A673 (cell line): ENCODE measurements at regions not wholly inside any gene's neighbourhood (a gene's known extent, or its start where the extent isn't known, plus 50 kb on each side); places are given as distances from the start of the nearest gene placed in this dataset.

Source experiments
- BruUV-seq: library from RNA; stranded (reverse); fragments of 400-500 nt; replicated peaks from 2 replicates; lab custom pipeline; 2021; lab: Mats Ljungman, UMichigan
- CTCF ChIA-PET: fragments of 300-600 bp; sonication (Branson Sonifier 250); formaldehyde crosslinking; loops from one replicate; lab custom pipeline; 2022; ENCODE audit warnings: antibody characterized with exemption; lab: Charles Lee
- POLR2A ChIA-PET: fragments of 300-600 bp; sonication (Branson Sonifier 250); formaldehyde crosslinking; loops from one replicate; lab custom pipeline; 2022; ENCODE audit warnings: antibody characterized with exemption; ENCODE audit not compliant: low non-redundant PET; lab: Charles Lee
- DNase-seq: peaks from one replicate; pipeline ENCODE4 v3.0.0-alpha.2; 2015; ENCODE audit warnings: low spot score
- H3K27ac ChIP-seq: fragments of 200-600 bp; sonication (generic); 2 replicates; pipeline ENCODE4 v1.5.1; 2016; ENCODE audit warnings: mixed run types, low read depth, mild to moderate bottlenecking, mixed read lengths, antibody characterized with exemption, low read length; ENCODE audit not compliant: poor library complexity, severe bottlenecking
- H3K27me3 ChIP-seq: fragments of 200-600 bp; sonication (generic); replicated peaks from 2 replicates; pipeline ENCODE4 v1.6.1; 2017; ENCODE audit warnings: mixed run types, low read depth, mild to moderate bottlenecking, mixed read lengths, antibody characterized with exemption, low read length; ENCODE audit not compliant: insufficient read depth, poor library complexity
- H3K36me3 ChIP-seq: fragments of 200-600 bp; sonication (generic); 2 replicates; pipeline ENCODE4 v1.6.1; 2016; ENCODE audit warnings: mixed run types, mild to moderate bottlenecking, mixed read lengths, antibody characterized with exemption, low read length; ENCODE audit not compliant: insufficient read depth, poor library complexity, severe bottlenecking
- H3K4me1 ChIP-seq: fragments of 200-600 bp; sonication (generic); 2 replicates; pipeline ENCODE4 v1.6.1; 2017; ENCODE audit warnings: mixed run types, mild to moderate bottlenecking, mixed read lengths, antibody characterized with exemption, low read length; ENCODE audit not compliant: insufficient read depth, poor library complexity, severe bottlenecking
- H3K4me3 ChIP-seq: fragments of 200-600 bp; sonication (generic); 2 replicates; pipeline ENCODE4 v1.5.1; 2016; ENCODE audit warnings: low read depth, mixed run types, mild to moderate bottlenecking, mixed read lengths, low read length; ENCODE audit not compliant: poor library complexity, severe bottlenecking
- H3K9me3 ChIP-seq: fragments of 200-600 bp; sonication (generic); 2 replicates; pipeline ENCODE4 v1.6.1; 2016; ENCODE audit warnings: mixed run types, low read depth, mild to moderate bottlenecking, mixed read lengths, antibody characterized with exemption, low read length; ENCODE audit not compliant: poor library complexity, severe bottlenecking
- EZH2 ChIP-seq: fragments of 200-600 bp; sonication (generic); IDR thresholded peaks from 2 replicates; pipeline ENCODE4 v1.6.1; 2017; ENCODE audit warnings: borderline replicate concordance, low read depth, mild to moderate bottlenecking, mixed read lengths, antibody characterized with exemption, low read length; ENCODE audit not compliant: poor library complexity, severe bottlenecking
- intact Hi-C: fragments of 100-400 bp; cut with micrococcal nuclease; formaldehyde crosslinking; loops from one replicate; pipeline ENCODE4 v1.10.0; 2022; ENCODE audit not compliant: unreplicated experiment
- TF ChIP-seq, protein P1 (sequence below): fragments of 300-800, 200-600 bp; sonication (generic); conservative IDR thresholded peaks from 2 replicates; pipeline ENCODE4 v1.5.1; 2017; ENCODE audit warnings: low read depth, mild to moderate bottlenecking, antibody characterized with exemption, low read length, moderate library complexity, mixed read lengths

DNA sequence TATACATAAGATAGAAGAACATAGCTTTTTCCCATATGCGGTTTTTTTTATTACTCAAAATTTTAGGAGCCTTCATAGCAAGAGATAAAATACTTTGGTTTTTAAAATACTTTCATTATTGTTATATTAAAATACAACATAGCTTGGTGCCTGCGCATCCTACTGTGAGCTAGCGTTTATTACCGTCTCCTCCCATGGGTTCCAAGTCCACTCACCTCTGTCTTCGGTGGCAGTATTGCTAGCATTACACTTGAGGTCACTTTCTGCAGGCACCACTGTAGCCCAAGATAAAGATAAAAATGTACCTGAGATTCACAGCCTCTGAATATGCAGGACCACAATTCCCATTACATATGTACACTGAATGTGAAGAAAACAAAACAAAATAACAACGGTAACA is 326.7 kb downstream of the TPBG start:
- ChIA-PET POLR2A (interaction anchor here (0.6 kb wide), 1 partner anchor 12 kb away, joined by 3 read pairs; no protein-coding TSS in a partner anchor), CTCF (interaction anchor here (0.6 to 1.4 kb wide), 3 partner anchors 347 to 375 kb away, joined by 4 read pairs; partner anchors contain the start of gene UBE3D)
- no peak for TF ChIP-seq EZH2
- H3K9me3 ChIP-seq = no peaks in the 10 kb centered on the region
- peak; percentile 30 for DNase-seq
- H3K27ac ChIP-seq = peak overlapping the region; percentile 96
- H3K27me3 ChIP-seq = no peaks in the 10 kb centered on the region
- peaks cover 64% of the 10 kb centered on the region for H3K4me1 ChIP-seq
- no TSS peak for BruUV-seq
- H3K36me3 ChIP-seq = no peaks in the 10 kb centered on the region
- intact Hi-C loops = loop anchor here (1.0 kb wide), 1 partner anchor 365 kb away; no protein-coding TSS in a partner anchor
- H3K4me3 ChIP-seq = no peak overlapping the region

DNA sequence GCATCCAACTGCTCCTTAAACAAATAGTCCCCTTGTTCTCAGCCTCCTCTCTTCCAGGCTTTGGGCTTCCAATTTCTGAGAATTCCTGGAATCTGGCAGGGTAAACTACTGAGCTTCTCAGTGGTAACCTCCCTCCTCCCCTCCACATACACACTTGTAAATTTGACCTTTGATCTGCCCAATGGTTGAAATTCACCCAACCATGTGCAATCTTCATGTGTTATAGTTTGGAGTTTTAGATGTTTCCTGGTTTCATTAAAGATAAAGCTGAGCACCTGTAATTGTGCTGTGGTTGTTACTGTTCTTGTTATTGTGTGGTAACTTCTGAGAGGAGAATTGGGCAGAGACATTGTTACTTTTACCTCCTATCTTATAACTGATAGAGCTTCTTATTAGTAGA is 328.4 kb downstream of the TPBG start:
- Histone ChIP-seq H3K36me3 (no peaks in the 10 kb centered on the region), H3K4me3 (no peak overlapping the region), H3K27ac (peak overlapping the region; percentile 96), H3K9me3 (no peaks in the 10 kb centered on the region), H3K4me1 (peaks cover 47% of the 10 kb centered on the region), H3K27me3 (no peaks in the 10 kb centered on the region)
- CTCF ChIA-PET = interaction anchor here (0.7 kb wide), 1 partner anchor 449 kb away, joined by 3 read pairs; no protein-coding TSS in a partner anchor
- POLR2A ChIA-PET = no interaction called here
- no TSS peak for BruUV-seq
- no peak for DNase-seq
- TF ChIP-seq, protein P1, sequence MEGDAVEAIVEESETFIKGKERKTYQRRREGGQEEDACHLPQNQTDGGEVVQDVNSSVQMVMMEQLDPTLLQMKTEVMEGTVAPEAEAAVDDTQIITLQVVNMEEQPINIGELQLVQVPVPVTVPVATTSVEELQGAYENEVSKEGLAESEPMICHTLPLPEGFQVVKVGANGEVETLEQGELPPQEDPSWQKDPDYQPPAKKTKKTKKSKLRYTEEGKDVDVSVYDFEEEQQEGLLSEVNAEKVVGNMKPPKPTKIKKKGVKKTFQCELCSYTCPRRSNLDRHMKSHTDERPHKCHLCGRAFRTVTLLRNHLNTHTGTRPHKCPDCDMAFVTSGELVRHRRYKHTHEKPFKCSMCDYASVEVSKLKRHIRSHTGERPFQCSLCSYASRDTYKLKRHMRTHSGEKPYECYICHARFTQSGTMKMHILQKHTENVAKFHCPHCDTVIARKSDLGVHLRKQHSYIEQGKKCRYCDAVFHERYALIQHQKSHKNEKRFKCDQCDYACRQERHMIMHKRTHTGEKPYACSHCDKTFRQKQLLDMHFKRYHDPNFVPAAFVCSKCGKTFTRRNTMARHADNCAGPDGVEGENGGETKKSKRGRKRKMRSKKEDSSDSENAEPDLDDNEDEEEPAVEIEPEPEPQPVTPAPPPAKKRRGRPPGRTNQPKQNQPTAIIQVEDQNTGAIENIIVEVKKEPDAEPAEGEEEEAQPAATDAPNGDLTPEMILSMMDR = no peak
- TF ChIP-seq EZH2 = no peak
- intact Hi-C loops = no loop called here

DNA sequence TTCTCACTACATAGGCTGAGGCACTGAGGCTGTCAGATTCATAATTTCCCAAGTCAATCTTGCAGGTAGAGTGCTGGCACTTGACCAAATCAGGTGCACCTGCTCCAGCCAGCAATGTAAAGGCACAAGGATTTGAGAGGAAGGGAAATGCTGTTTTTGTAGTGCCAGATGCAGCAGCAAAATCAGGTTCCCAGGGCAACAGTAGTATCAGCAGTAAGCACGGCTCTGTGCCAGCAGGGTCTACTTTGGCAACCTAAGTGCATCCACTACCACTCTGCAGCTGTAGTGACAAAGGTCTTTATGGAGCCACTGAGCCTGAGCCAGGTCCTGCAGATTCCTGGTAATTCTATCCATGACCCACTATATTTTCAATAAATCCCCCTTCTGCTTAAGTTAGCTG is 329.5 kb downstream of the TPBG start:
- Histone ChIP-seq H3K27me3 (no peaks in the 10 kb centered on the region), H3K36me3 (no peaks in the 10 kb centered on the region), H3K9me3 (no peaks in the 10 kb centered on the region), H3K4me3 (no peak overlapping the region), H3K4me1 (peaks cover 36% of the 10 kb centered on the region), H3K27ac (no peak overlapping the region)
- ChIA-PET POLR2A (no interaction called here), CTCF (no interaction called here)
- intact Hi-C loops = no loop called here
- no TSS peak for BruUV-seq
- TF ChIP-seq, protein P1 = no peak
- TF ChIP-seq EZH2 = no peak
- DNase-seq = no peak

DNA sequence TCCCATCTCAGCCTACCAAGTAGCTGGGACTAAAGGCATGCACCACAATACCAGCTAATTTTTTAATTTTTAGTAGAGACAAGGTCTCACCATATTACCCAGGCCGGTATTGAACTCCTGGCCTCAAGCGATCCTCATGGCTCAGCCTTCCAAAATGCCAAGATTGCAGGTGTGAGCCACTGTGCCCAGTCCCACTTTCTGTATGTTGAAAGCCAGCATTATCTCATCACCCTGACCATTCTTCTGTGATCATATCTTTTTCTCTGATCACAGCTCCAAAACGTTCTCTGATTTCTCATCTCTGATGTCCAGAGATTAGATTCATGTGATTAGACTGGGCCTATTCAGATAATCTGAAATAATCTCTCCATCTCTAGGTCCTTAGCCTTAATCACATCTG is 337.7 kb downstream of the TPBG start:
- ChIA-PET POLR2A (no interaction called here), CTCF (no interaction called here)

More for the DNA sequence above, 337.7 kb downstream of the TPBG start:
- Histone ChIP-seq H3K4me3 (no peak overlapping the region), H3K27me3 (no peaks in the 10 kb centered on the region), H3K36me3 (no peaks in the 10 kb centered on the region), H3K27ac (no peak overlapping the region), H3K4me1 (no peaks in the 10 kb centered on the region), H3K9me3 (peaks cover 16% of the 10 kb centered on the region)
- TF ChIP-seq EZH2 = no peak
- TF ChIP-seq, protein P1 = no peak
- no TSS peak for BruUV-seq
- intact Hi-C loops = no loop called here
- no peak for DNase-seq
